Vagina (tissue), 2 donors: ENCODE measurements at regions not wholly inside any gene's neighbourhood (a gene's known extent, or its start where the extent isn't known, plus 50 kb on each side); places are given as distances from the start of the nearest gene placed in this dataset.

Experiments used
- POLR2A ChIP-seq, 2 donors: fragments of 450-650 bp; IDR thresholded peaks; one replicate each; pipeline ENCODE4 v1.6.1; 2017; ENCODE audit warnings: antibody characterized with exemption in 2 of 2, mild to moderate bottlenecking in 2 of 2, moderate library complexity in 2 of 2
- POLR2AphosphoS5 ChIP-seq, 2 donors: sonication (generic); formaldehyde crosslinking; IDR thresholded peaks; one replicate each; pipeline ENCODE4 v1.9.0; 2017; ENCODE audit warnings: antibody characterized with exemption in 2 of 2, mild to moderate bottlenecking in 2 of 2, low read depth in 1 of 2; ENCODE audit not compliant: insufficient read depth in 1 of 2
- TF ChIP-seq, protein P1 (sequence below), 3 experiments: fragments of 450-650 bp in 2 of 3; fragments of 200-600 bp in 1 of 3; sonication (generic) in 1 of 3; IDR thresholded peaks; one replicate each; pipeline ENCODE4 v1.5.1; 2017 to 2019; ENCODE audit warnings: antibody characterized with exemption in 3 of 3, mild to moderate bottlenecking in 2 of 3, moderate library complexity in 2 of 3

DNA sequence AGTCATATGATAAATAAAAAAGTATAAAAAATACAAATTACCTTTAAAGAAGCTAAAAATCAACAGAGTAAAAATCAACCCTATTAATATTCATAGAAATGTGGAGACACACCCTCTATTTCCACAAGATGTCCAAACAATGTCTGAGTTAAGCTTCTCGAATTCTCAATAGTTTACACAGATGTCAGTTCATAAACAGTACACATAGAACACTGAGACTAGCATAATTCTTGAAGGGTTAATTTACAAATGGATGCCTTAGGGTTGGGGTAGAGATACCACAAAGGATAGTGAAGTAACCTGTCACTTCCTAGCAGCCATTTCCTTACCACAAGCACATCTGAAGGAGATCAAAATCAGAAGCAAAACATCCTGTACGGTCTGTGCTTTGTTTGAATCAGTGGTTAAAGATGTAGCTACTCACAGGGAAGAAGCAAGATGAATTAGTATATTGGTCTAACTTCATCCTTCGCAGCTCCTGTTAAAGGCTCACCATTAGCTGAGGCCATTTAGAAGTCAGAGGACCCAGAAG, 2393.9 kb downstream of the ARAP2 start:
- TF ChIP-seq POLR2AphosphoS5 (IDR thresholded peaks at IDR 0.05; ENCODE audit: insufficient read depth in 1 of 2, low read depth in 1 of 2) (no peak), POLR2A (IDR thresholded peaks at IDR 0.05) (no peak)
- TF ChIP-seq, protein P1, sequence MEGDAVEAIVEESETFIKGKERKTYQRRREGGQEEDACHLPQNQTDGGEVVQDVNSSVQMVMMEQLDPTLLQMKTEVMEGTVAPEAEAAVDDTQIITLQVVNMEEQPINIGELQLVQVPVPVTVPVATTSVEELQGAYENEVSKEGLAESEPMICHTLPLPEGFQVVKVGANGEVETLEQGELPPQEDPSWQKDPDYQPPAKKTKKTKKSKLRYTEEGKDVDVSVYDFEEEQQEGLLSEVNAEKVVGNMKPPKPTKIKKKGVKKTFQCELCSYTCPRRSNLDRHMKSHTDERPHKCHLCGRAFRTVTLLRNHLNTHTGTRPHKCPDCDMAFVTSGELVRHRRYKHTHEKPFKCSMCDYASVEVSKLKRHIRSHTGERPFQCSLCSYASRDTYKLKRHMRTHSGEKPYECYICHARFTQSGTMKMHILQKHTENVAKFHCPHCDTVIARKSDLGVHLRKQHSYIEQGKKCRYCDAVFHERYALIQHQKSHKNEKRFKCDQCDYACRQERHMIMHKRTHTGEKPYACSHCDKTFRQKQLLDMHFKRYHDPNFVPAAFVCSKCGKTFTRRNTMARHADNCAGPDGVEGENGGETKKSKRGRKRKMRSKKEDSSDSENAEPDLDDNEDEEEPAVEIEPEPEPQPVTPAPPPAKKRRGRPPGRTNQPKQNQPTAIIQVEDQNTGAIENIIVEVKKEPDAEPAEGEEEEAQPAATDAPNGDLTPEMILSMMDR (IDR thresholded peaks at IDR 0.05) = no peak
